PC-3 (cell line): ENCODE measurements at regions not wholly inside any gene's neighbourhood (a gene's known extent, or its start where the extent isn't known, plus 50 kb on each side); places are given as distances from the start of the nearest gene placed in this dataset.

Experiments
- ATAC-seq: fragments of 200-7000 bp; cut with Tn5 transposase; 2 replicates; pipeline ENCODE4 v1.9.1; 2020; ENCODE audit warnings: mild to moderate bottlenecking, moderate library complexity
- BruUV-seq: library from RNA; stranded (reverse); fragments of 400-500 nt; replicated peaks from 2 replicates; lab custom pipeline; 2021; lab: Mats Ljungman, UMichigan
- CTCF ChIA-PET: fragments of 300-600 bp; sonication (Branson Sonifier 250); formaldehyde crosslinking; loops from one replicate; lab custom pipeline; 2022; ENCODE audit warnings: antibody characterized with exemption; lab: Charles Lee
- POLR2A ChIA-PET: fragments of 300-600 bp; sonication (Branson Sonifier 250); formaldehyde crosslinking; loops from one replicate; lab custom pipeline; 2022; ENCODE audit warnings: antibody characterized with exemption; ENCODE audit not compliant: unreplicated experiment; lab: Charles Lee
- DNase-seq: peaks from one replicate; pipeline ENCODE4 v3.0.0-alpha.2; 2015
- H2AFZ ChIP-seq: fragments of 300-600 bp; sonication (generic); 2 replicates; pipeline ENCODE4 v1.6.0; 2016; ENCODE audit warnings: antibody characterized with exemption, low read length
- H3F3A ChIP-seq: fragments of 300-600 bp; sonication (generic); one replicate; pipeline ENCODE4 v1.6.0; 2017; ENCODE audit warnings: antibody characterized with exemption, low read length, control low read depth, mild to moderate bottlenecking; ENCODE audit not compliant: unreplicated experiment
- H3K27ac ChIP-seq: fragments of 300-600 bp; sonication (generic); 2 replicates; pipeline ENCODE4 v1.5.1; 2016; ENCODE audit warnings: mild to moderate bottlenecking, low read length
- H3K27me3 ChIP-seq: fragments of 300-600 bp; sonication (generic); 2 replicates; pipeline ENCODE4 v1.6.1; 2016; ENCODE audit warnings: low read length, mixed read lengths
- H3K36me3 ChIP-seq: fragments of 300-600 bp; sonication (generic); 2 replicates; pipeline ENCODE4 v1.6.1; 2016; ENCODE audit warnings: low read depth, mixed run types, low read length, mixed read lengths
- H3K4me1 ChIP-seq: fragments of 300-600 bp; sonication (generic); 2 replicates; pipeline ENCODE4 v1.5.1; 2016; ENCODE audit warnings: low read length; ENCODE audit not compliant: insufficient read depth
- H3K4me2 ChIP-seq: fragments of 300-600 bp; sonication (generic); 2 replicates; pipeline ENCODE4 v1.6.0; 2016; ENCODE audit warnings: low read length
- H3K4me3 ChIP-seq: fragments of 300-600 bp; sonication (generic); 2 replicates; pipeline ENCODE4 v1.5.1; 2016; ENCODE audit warnings: mild to moderate bottlenecking, low read length, mixed read lengths
- H3K79me2 ChIP-seq: fragments of 300-600 bp; sonication (generic); 2 replicates; pipeline ENCODE4 v1.6.1; 2017; ENCODE audit warnings: low read length, mixed read lengths
- H3K9ac ChIP-seq: fragments of 300-600 bp; sonication (generic); 2 replicates; pipeline ENCODE4 v1.6.0; 2016; ENCODE audit warnings: mild to moderate bottlenecking, low read length
- H3K9me2 ChIP-seq: fragments of 300-600 bp; sonication (generic); replicated peaks from 2 replicates; pipeline ENCODE4 v1.6.1; 2016; ENCODE audit warnings: mixed run types, low read length, mixed read lengths
- H3K9me3 ChIP-seq: fragments of 300-600 bp; sonication (generic); 2 replicates; pipeline ENCODE4 v1.6.1; 2016; ENCODE audit warnings: low read length, mixed read lengths
- H4K20me1 ChIP-seq: fragments of 300-600 bp; sonication (generic); 2 replicates; pipeline ENCODE4 v1.6.1; 2016; ENCODE audit warnings: low read length, mixed read lengths
- EZH2 ChIP-seq: fragments of 300-600 bp; sonication (generic); IDR thresholded peaks from one replicate; pipeline ENCODE4 v1.6.1; 2017; ENCODE audit warnings: antibody characterized with exemption, mild to moderate bottlenecking, low read length; ENCODE audit not compliant: unreplicated experiment
- EZH2phosphoT487 ChIP-seq: fragments of 300-600 bp; sonication (generic); IDR thresholded peaks from 2 replicates; pipeline ENCODE4 v1.6.1; 2018; ENCODE audit warnings: mild to moderate bottlenecking, antibody characterized with exemption, low read length, borderline replicate concordance
- intact Hi-C: fragments of 100-400 bp; cut with micrococcal nuclease; formaldehyde crosslinking; loops from 2 replicates; pipeline ENCODE4 v1.9.0; 2023
- TF ChIP-seq, protein P1 (sequence below): fragments of 300-600 bp; sonication (generic); conservative IDR thresholded peaks from 2 replicates; pipeline ENCODE4 v1.5.1; 2017; ENCODE audit warnings: antibody characterized with exemption, low read depth, mild to moderate bottlenecking, low read length

DNA sequence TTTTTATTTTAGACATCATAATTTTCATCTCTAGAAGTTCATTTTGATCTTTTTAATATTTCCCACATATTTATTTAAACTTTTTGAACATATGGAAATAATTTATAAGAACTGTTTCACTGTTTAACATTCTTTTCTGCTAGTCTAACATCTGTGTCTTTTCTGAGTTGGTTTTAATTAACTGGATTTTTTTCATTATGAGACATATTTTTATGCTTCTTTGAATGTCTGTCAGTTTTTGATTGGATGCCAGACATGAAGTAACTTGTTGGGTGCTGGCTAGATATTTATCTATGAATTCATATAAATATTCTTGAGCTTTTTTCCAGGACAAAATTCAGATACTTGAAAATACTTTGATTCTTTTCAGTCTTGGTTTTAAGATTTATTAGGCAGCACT lies 317.8 kb upstream of the NCAM1 start:
- Histone ChIP-seq H3K9me2 (no peaks in the 10 kb centered on the region), H3K4me3 (no peak overlapping the region), H3K27me3 (no peaks in the 10 kb centered on the region), H3K79me2 (no peaks in the 10 kb centered on the region), H3K9ac (no peak overlapping the region), H3K4me2 (no peak overlapping the region), H2AFZ (no peak overlapping the region), H3K9me3 (0 out of 2 replicates have a peak, but pooled peaks cover 11% of the 10 kb centered on the region), H3K27ac (no peak overlapping the region), H4K20me1 (no peaks in the 10 kb centered on the region), H3K36me3 (no peaks in the 10 kb centered on the region), H3K4me1 (no peaks in the 10 kb centered on the region), H3F3A (no peaks in the 10 kb centered on the region)
- no TSS peak for BruUV-seq
- DNase-seq: no peak
- ATAC-seq: no peak
- CTCF ChIA-PET: no interaction called here
- POLR2A ChIA-PET: no interaction called here
- no peak for TF ChIP-seq EZH2phosphoT487
- TF ChIP-seq, protein P1, sequence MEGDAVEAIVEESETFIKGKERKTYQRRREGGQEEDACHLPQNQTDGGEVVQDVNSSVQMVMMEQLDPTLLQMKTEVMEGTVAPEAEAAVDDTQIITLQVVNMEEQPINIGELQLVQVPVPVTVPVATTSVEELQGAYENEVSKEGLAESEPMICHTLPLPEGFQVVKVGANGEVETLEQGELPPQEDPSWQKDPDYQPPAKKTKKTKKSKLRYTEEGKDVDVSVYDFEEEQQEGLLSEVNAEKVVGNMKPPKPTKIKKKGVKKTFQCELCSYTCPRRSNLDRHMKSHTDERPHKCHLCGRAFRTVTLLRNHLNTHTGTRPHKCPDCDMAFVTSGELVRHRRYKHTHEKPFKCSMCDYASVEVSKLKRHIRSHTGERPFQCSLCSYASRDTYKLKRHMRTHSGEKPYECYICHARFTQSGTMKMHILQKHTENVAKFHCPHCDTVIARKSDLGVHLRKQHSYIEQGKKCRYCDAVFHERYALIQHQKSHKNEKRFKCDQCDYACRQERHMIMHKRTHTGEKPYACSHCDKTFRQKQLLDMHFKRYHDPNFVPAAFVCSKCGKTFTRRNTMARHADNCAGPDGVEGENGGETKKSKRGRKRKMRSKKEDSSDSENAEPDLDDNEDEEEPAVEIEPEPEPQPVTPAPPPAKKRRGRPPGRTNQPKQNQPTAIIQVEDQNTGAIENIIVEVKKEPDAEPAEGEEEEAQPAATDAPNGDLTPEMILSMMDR: no peak
- no peak for TF ChIP-seq EZH2
- intact Hi-C loops: no loop called here

DNA sequence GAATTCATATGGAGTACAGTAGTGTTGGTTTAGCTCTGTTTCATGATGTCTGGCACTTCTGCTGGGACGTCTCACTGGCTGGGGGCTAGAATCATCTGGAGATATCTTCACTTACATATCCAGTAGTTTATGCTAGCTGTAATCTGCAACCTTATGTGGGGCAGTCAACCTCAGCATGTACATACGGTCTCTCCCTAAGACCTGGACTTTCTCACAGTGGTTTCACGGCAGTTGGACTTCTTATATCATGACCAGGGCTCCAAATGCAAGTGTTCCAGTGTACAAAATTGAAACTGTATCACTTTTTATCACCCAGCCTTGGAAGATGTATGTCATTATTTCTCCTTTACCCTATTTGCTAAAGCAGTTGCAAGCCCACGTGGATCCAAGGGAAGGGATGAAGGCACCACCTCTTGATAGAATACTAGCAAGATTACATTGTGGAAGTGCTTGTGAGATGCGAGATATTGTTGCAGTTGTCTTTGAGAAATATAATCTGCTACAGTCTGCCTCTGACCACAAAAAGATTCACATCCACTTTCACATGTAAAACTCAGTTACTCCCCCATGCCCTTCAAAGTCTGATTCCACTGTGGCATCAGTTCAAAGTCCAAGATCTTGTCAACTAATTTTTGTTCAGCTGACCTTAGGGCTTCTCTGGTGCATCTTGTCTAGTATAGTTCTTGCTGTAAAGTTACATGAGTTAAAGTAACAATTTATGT lies 316.6 kb upstream of the NCAM1 start:
- TF ChIP-seq EZH2: no peak
- TF ChIP-seq, protein P1: no peak

DNA sequence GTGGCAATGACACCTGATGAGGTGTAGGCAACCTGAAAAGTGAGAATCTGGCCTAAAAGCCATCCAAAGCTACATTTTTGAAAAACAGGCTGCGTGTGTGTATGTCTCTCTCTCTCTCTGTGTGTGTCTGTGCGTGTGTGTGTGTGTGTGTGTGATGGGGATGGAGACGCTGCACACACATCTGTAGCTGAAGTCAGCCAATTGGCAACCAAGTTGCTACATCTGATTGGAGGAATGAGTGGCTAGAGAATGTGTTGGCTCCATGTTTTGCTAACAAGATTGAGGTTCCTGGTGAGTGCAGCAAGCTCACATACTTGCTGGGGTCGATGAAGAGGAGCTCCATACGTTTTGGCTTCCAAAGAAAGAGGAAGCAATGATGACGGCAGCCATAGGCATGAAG lies 311.4 kb upstream of the NCAM1 start:
- Histone ChIP-seq H3F3A (no peaks in the 10 kb centered on the region), H3K27ac (no peak overlapping the region), H3K4me2 (no peak overlapping the region), H3K4me3 (no peak overlapping the region), H3K36me3 (no peaks in the 10 kb centered on the region), H3K9me3 (0 out of 2 replicates have a peak, but pooled peaks cover 4% of the 10 kb centered on the region), H3K79me2 (no peaks in the 10 kb centered on the region), H3K27me3 (no peaks in the 10 kb centered on the region), H3K4me1 (no peaks in the 10 kb centered on the region), H3K9me2 (no peaks in the 10 kb centered on the region), H4K20me1 (no peaks in the 10 kb centered on the region), H3K9ac (no peak overlapping the region), H2AFZ (no peak overlapping the region)
- no TSS peak for BruUV-seq
- CTCF ChIA-PET: interaction anchor here (0.8 kb wide), 1 partner anchor 62 kb away, joined by 4 read pairs; no protein-coding TSS in a partner anchor
- DNase-seq (no peak), ATAC-seq (no peak)
- POLR2A ChIA-PET: no interaction called here
- intact Hi-C loops: no loop called here
- TF ChIP-seq, protein P1: no peak
- TF ChIP-seq EZH2 (no peak), EZH2phosphoT487 (no peak)

More for the DNA sequence above, 316.6 kb upstream of the NCAM1 start:
- Histone ChIP-seq H3K4me1 (no peaks in the 10 kb centered on the region), H3K27me3 (no peaks in the 10 kb centered on the region), H3K4me3 (no peak overlapping the region), H3F3A (no peaks in the 10 kb centered on the region), H3K79me2 (no peaks in the 10 kb centered on the region), H3K9me3 (0 out of 2 replicates have a peak, but pooled peaks cover 10% of the 10 kb centered on the region), H3K4me2 (no peak overlapping the region), H3K9me2 (no peaks in the 10 kb centered on the region), H3K36me3 (no peaks in the 10 kb centered on the region), H3K27ac (no peak overlapping the region), H4K20me1 (no peaks in the 10 kb centered on the region), H3K9ac (no peak overlapping the region), H2AFZ (no peak overlapping the region)
- intact Hi-C loops: no loop called here
- POLR2A ChIA-PET: no interaction called here
- DNase-seq (no peak), ATAC-seq (no peak)
- no TSS peak for BruUV-seq
- CTCF ChIA-PET: no interaction called here
